ENCODE measurements at regions not wholly inside any gene's neighbourhood (a gene's known extent, or its start where the extent isn't known, plus 50 kb on each side); places are given as distances from the start of the nearest gene placed in this dataset.

DNA sequence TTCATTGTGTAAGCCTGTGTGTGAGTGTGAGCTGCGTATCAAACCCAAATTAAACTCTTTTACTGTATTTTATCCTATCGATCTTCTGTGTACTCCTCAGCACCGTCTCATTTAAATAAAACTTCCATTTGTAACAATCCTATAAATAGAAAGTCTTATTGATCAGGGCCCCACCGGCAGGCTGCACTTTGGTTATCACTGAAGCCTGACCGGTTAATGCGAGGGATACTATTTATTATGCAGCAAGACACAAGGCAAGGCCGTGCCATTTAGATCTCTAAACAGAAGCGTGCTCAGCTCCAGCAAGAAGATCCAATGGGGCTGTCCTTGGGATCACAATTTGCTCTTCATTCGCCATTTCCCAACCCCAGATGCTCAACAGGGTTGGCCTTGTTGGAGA, 252.6 kb upstream of the TSHZ3 start:
- no peak for DNase-seq (ENCODE audit: low spot score in 2 of 2)
- no peak overlapping the region for H3K27ac Mint-ChIP-seq
- H3K4me3 Mint-ChIP-seq = no peak overlapping the region
- no peak for ATAC-seq
- H3K9me3 Mint-ChIP-seq = no peaks in the 10 kb centered on the region
- H3K36me3 Mint-ChIP-seq = no peaks in the 10 kb centered on the region
- H3K4me1 Mint-ChIP-seq = no peaks in the 10 kb centered on the region

DNA sequence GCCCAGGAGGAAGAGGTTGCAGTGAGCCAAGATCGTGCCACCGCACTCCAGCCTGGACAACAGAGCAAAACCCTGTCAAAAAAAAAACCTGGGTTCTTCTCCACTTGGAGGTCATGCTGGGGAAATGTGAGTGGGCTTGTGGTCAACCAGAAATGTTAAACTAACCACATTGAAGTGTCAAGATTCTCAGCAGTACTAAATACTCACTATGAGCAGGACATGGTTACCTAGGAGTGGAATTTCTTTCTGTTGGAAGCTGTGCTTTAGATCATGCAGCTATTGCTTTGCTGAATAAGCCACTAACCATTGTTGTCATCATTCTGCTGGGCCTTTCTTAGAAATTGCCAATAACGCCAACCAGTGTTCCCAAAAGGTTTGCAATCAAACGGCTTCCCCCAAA, 253.3 kb upstream of the TSHZ3 start:
- Mint-ChIP-seq H3K9me3 (no peaks in the 10 kb centered on the region), H3K36me3 (no peaks in the 10 kb centered on the region), H3K4me3 (no peak overlapping the region), H3K27ac (no peak overlapping the region), H3K4me1 (no peaks in the 10 kb centered on the region)
- DNase-seq (ENCODE audit: low spot score in 2 of 2) (no peak), ATAC-seq (no peak)

DNA sequence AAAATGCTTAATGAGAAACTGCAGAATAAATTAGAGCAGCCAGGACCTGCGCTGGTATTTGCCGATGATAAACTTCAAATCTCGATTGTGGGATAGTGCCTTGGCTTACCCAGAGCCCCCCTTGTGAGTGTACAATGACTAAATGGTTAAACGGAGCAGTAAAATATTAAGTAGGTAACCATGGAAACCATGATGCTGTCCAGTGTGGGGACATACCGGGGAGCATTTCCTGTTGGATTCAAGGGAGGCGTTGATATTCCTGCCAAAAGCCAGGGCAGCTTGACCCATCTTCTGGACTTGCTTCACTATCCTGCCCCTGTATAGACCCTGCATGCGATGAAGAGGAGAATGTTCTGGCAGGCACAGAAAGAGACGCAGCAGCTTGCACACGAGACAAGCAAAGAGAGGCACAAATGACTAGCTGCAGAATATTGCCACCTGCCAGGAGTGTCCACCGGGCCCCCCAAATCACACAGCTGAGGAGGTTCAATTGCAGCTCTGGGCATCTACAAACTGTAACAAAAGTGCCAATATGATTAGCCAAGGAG, 255.3 kb upstream of the TSHZ3 start:
- no peak for ATAC-seq
- Mint-ChIP-seq H3K9me3 (no peaks in the 10 kb centered on the region), H3K4me1 (no peaks in the 10 kb centered on the region), H3K27ac (no peak overlapping the region), H3K36me3 (no peaks in the 10 kb centered on the region), H3K4me3 (no peak overlapping the region)
- DNase-seq (ENCODE audit: low spot score in 2 of 2) = no peak

DNA sequence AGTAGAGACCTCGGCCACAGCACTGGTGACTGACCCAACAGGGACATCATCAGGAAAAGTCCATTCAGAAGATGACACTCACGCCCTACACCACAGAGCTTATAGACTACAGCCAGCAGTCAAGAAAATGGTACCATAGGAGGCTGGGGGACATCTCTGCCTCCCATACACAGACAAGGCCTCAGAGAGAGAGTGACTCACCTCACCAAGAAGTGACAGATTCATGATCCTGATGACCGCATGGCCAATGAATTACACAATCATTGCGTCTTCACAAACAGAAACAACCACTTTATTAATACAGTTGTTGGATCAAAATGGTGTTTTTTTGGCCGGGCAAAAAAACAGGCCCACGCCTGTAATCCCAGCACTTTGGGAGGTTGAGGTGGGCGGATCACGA, 260.8 kb upstream of the TSHZ3 start:
- DNase-seq (ENCODE audit: low spot score in 2 of 2) = no peak
- Mint-ChIP-seq H3K36me3 (no peaks in the 10 kb centered on the region), H3K9me3 (no peaks in the 10 kb centered on the region), H3K27ac (no peak overlapping the region), H3K4me3 (no peak overlapping the region), H3K4me1 (no peaks in the 10 kb centered on the region)
- no peak for ATAC-seq

DNA sequence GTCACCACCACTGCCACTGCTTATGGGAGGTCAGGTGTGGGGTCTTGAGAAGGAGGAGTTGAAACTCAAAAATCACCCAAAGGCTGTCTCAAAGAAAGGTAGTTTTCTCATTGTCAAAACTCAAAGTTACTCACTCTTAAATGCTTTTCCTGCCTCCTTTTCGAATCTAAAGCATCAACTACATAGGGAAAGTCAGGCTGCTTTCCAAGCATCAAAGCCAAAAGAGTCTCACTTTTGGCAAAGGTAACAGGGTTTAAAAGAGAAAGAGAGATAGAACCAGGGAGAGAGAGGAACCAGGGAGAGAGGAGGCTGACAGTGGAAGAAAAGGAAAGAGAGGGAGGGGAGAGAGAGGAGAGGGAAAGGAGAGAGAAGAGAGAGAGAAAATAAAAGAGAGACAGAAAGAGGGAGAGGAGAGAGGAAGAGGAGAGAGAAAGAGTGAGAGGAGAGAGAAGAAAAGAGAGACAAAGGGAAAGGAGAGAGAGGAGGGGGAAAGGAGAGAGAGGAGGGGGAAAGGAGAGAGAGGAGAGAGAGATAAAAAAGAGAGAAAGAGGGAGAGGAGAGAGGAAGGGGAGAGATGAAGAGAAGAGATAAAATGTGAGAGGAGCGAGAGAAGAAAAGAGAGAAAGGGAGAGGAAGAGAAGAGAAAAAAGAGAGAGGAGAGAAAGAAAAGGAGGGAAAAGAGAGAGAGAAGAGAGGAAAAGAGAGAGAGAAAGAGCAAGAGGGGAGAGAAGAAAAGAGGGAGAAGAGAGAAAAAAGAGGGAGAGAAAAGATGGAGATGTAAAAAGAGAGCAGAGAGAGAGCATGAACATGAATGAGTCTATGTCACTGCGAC, 262.0 kb upstream of the TSHZ3 start:
- H3K36me3 Mint-ChIP-seq = no peaks in the 10 kb centered on the region
- ATAC-seq (no peak), DNase-seq (ENCODE audit: low spot score in 2 of 2) (no peak)
- H3K4me3 Mint-ChIP-seq = no peak overlapping the region
- no peaks in the 10 kb centered on the region for H3K9me3 Mint-ChIP-seq
- H3K27ac Mint-ChIP-seq = no peak overlapping the region
- no peaks in the 10 kb centered on the region for H3K4me1 Mint-ChIP-seq

DNA sequence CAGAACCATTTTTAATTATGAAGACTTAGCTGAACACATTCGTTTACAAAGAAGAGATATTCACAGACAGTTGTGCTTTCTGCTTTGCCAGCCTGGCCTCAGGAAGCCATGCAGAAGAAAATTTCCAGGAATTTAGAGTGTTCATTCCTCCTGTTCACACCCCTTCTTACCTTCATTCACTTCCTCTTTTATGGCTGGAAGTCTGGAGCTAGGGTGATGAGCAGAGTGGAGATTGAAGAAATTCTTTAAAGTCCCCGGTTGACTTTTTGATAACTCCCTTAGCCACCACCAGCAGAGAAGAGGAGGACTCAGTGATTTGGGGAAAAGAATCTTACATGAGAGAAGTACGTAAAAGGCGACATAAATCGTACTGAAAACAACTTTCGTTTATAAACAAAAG, 263.6 kb upstream of the TSHZ3 start:
- no peak for ATAC-seq

DNA sequence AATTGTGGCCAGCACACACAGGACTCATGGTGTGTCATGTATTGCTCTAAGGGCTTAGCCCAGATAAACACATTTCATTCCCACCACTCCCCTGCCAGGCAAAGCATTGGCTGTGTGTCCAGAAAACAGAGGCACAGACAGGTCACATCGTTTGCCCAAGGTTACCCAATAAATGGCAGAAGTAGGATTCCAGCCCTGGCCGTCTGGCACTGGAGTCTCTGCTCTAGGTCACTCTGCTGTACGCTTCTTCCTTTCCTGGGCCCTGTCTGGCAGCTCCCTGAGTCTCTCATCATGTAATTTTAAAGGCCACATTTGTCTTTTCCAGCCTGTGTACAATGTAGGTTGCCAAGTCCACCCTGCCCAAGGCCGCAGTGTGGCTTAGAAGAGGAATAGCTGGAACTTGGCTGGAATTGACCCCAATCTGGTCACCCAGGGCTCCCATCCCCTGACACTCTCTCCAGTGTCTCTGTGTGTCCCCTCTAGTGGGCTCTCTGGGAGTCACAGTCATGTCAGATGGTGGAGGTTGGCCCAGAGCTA, 264.5 kb upstream of the TSHZ3 start:
- DNase-seq (ENCODE audit: low spot score in 2 of 2) = no peak
- no peaks in the 10 kb centered on the region for H3K9me3 Mint-ChIP-seq
- no peak overlapping the region for H3K27ac Mint-ChIP-seq
- H3K4me3 Mint-ChIP-seq = no peak overlapping the region
- no peaks in the 10 kb centered on the region for H3K4me1 Mint-ChIP-seq
- ATAC-seq = no peak
- H3K36me3 Mint-ChIP-seq = no peaks in the 10 kb centered on the region

More for the DNA sequence above, 263.6 kb upstream of the TSHZ3 start:
- H3K36me3 Mint-ChIP-seq = no peaks in the 10 kb centered on the region
- no peak for DNase-seq (ENCODE audit: low spot score in 2 of 2)
- no peaks in the 10 kb centered on the region for H3K9me3 Mint-ChIP-seq
- no peak overlapping the region for H3K27ac Mint-ChIP-seq
- no peak overlapping the region for H3K4me3 Mint-ChIP-seq
- H3K4me1 Mint-ChIP-seq = no peaks in the 10 kb centered on the region

DNA sequence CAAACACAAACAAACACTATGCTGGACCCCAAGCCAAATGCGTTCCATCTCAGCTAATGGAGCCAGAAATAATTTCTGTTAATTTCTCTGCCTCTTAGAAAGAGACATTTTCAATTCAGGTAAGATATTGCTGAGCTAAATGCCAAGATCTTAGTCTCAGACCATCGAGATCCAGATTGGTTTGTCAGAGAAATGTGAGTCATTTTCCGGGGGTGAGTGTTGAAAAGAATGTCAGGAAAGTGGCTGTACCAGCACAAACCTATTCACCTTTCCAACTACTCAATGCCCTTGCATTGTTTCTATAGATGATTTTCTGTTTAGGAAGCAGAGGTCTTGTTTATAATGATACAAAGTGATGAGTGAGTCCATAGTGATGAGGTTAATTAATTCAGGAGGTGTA, 266.8 kb upstream of the TSHZ3 start:
- H3K4me3 Mint-ChIP-seq = no peak overlapping the region
- no peak for ATAC-seq

DNA sequence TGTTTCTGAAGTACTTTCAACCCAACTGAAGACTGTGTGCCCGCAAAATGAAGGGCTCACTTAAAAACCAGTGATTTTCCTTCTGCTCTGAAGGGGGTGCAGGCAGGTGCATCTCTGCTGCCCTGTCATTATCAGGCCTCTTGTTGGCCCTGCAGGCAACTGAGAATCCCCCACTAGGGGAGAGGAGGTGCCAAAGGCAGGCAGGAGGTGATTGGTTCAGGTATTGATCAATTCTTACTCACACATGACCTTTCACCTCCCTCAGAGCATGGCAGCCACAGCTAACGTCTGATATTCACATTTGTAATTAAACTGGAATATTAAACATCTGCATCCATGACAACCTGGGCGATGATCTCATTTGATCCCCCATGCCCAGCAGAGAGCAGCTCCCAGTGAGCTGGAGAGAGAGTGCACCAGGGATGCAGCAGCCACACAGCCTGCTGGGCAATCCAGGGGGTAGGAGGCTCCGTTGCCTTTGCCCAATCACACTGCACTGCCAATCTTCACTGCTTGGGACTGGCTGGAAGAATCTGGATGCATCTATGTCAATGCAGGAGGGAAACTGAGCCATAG, 267.9 kb upstream of the TSHZ3 start:
- Mint-ChIP-seq H3K27ac (no peak overlapping the region), H3K4me3 (no peak overlapping the region)

More for the DNA sequence above, 266.8 kb upstream of the TSHZ3 start:
- Mint-ChIP-seq H3K27ac (no peak overlapping the region), H3K9me3 (no peaks in the 10 kb centered on the region), H3K4me1 (no peaks in the 10 kb centered on the region), H3K36me3 (no peaks in the 10 kb centered on the region)
- DNase-seq (ENCODE audit: low spot score in 2 of 2) = no peak

DNA sequence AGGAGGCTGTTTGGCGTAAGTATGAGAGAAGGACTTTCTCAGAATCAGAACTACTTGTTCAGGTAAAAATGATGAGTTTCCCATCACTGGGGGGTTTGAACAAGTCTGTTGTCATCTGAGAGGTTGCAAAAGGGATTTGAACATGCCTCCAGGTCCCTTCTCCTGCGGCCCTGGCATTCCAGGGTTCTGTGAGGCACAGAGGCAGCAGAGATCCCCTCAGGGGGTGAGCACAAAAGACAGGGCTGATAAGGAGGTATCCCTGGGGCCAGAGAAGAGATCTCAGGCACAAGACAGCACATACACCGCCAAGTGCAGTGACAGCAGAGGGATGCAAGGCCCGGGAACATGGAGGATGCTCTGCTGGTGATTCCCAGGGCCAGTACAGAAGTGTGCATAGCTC, 275.8 kb upstream of the TSHZ3 start:
- no peaks in the 10 kb centered on the region for H3K4me1 Mint-ChIP-seq
- ATAC-seq (peak; percentile 9), DNase-seq (ENCODE audit: low spot score in 2 of 2) (no peak)
- H3K27ac Mint-ChIP-seq = no peak overlapping the region
- H3K4me3 Mint-ChIP-seq = no peak overlapping the region
- no peaks in the 10 kb centered on the region for H3K36me3 Mint-ChIP-seq
- H3K9me3 Mint-ChIP-seq = peaks cover 5% of the 10 kb centered on the region

More for the DNA sequence above, 267.9 kb upstream of the TSHZ3 start:
- DNase-seq (ENCODE audit: low spot score in 2 of 2) (no peak), ATAC-seq (no peak)
- Mint-ChIP-seq H3K4me1 (no peaks in the 10 kb centered on the region), H3K9me3 (peaks cover 5% of the 10 kb centered on the region), H3K36me3 (no peaks in the 10 kb centered on the region)

DNA sequence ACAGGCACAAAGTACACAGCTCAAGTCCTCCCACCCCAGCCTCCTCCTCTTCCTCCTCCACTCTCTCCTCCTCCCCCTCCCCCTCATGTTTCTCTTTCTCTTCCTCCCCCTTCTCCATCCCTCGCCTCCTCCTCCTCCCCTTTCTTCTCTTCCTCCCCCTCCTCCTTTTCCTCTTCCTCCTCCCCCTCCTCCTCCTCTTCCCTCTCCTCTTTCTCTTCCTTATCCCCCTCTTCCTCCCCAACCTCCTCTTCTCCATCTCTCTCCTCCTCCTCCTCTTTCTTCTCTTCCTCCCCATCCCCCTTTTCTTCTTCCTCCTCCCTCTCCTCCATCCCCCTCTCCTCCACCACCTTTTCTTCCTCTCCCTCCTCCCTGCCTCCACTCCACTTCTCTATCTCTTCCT, 276.3 kb upstream of the TSHZ3 start:
- Mint-ChIP-seq H3K36me3 (no peaks in the 10 kb centered on the region), H3K9me3 (peaks cover 5% of the 10 kb centered on the region), H3K4me3 (no peak overlapping the region), H3K4me1 (no peaks in the 10 kb centered on the region), H3K27ac (no peak overlapping the region)
- DNase-seq (ENCODE audit: low spot score in 2 of 2) = no peak
- ATAC-seq = no peak

DNA sequence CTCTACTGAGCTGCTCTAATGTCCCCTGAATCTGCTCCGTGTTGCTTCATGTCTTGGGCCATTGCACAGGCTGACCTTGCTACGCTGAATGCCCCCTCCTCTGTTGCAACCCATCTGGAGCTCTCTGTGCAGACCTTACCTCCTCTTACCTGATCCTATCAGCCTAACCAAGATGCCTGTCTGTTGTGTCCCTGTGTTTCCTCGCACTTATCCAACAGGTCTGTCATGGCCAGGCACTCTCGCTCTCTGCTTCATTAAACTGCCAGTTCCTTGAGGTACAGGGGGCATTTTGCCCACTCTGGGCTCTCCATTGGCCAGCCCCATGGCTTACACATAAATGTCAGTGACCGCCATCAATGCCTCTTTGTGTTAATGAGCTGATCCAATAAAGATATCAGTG, 277.7 kb upstream of the TSHZ3 start:
- Mint-ChIP-seq H3K27ac (no peak overlapping the region), H3K4me3 (no peak overlapping the region), H3K4me1 (no peaks in the 10 kb centered on the region), H3K36me3 (no peaks in the 10 kb centered on the region), H3K9me3 (no peaks in the 10 kb centered on the region)
- DNase-seq (ENCODE audit: low spot score in 2 of 2) = no peak
- ATAC-seq = no peak

DNA sequence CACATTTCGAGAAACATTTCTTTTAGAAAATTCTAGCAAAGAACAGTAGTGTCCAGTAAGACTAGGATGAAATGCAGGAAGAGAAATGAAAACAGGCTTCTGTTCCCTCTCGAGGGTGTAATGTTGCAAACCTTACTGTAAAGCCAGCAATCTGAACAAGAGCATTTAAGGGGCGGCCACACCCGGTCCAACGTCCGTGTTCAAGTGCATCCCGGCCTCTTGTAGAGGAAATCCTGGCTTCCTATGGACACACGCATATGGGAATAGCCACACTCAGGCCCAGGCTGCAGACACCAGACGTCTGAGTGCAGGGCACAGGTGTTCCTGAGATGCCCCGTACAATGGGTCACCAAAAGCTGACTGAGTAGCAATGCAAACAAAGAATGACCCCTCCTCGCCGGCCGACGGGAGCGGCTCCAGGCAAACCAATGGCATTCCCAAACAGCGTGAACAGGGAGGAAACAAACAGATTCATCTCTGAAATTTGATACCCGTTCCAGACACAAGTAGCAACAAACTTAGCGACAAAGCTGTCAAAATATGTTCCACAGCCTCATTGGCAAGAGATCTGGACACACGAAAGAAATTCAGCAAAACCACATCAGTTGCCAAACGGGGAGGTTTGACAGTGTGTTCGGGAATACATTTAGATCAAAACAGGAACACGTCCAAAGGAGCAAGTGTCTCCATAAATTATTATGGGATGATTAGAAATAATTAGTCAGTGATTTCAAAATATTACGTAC, 278.6 kb upstream of the TSHZ3 start:
- ATAC-seq = no peak
- Mint-ChIP-seq H3K27ac (no peak overlapping the region), H3K4me1 (no peaks in the 10 kb centered on the region), H3K9me3 (no peaks in the 10 kb centered on the region), H3K4me3 (no peak overlapping the region), H3K36me3 (no peaks in the 10 kb centered on the region)
- no peak for DNase-seq (ENCODE audit: low spot score in 2 of 2)

DNA sequence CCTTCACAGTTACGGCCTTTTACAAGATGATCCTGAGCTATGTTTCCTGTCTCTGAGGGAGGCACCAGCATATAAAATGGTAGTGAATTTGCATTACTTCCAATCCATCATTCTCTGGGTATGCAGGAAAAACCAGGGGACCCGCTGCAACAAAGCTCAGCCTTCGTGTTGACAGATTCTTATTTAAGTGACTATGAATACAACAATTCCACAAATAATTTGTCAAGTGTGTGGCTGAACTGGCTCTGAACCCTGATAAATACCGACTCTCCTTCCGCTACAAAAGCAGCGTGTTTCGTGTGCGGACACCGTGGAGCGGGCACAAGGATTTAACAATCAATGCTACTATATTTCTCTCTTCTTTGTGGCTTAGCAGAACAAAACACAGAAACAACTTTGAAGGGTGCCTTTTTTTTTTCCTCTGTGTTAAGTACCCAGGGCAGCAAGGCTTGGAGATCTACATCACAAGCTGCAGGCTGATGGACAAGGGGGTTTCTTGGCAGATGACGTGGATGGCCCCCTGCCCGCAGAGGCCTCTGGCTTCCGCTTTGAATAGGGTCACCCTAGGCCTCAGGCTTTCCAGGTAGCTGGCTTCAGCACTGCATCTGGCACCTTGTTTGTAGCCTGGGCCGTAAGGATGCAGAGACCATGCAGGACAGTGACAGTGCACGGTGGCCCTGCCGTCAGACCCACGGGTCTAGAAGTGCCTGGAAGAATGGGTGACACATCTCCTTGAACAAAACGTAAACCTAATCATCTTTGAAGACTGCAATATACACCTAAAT, 280.5 kb upstream of the TSHZ3 start:
- Mint-ChIP-seq H3K27ac (no peak overlapping the region), H3K4me1 (no peaks in the 10 kb centered on the region)
- ATAC-seq = no peak

DNA sequence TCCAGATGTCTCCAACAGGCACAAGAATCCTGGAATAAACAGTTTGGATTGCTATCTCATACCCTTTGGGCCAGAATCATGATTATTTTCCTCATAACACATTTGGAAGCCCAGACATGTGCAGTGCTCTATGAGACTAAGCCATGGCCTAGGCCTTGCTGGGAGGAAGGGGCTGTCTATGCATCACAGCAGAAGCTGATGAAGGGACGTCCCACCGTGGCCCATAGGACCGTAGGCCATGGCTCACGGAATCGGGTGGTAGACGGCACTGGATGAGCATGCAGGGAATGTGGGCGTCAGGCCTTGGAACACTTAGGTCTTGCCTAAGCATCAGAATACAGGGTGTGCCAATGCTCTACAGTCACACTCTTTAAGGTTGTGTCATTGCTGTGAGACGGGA, 283.8 kb upstream of the TSHZ3 start:
- Mint-ChIP-seq H3K4me1 (no peaks in the 10 kb centered on the region), H3K27ac (no peak overlapping the region), H3K9me3 (no peaks in the 10 kb centered on the region), H3K4me3 (no peak overlapping the region), H3K36me3 (no peaks in the 10 kb centered on the region)
- DNase-seq (ENCODE audit: low spot score in 2 of 2) (no peak), ATAC-seq (no peak)

More for the DNA sequence above, 280.5 kb upstream of the TSHZ3 start:
- Mint-ChIP-seq H3K4me3 (no peak overlapping the region), H3K9me3 (no peaks in the 10 kb centered on the region), H3K36me3 (no peaks in the 10 kb centered on the region)
- DNase-seq (ENCODE audit: low spot score in 2 of 2) = no peak
